K562 (cell line): ENCODE measurements at regions not wholly inside any gene's neighbourhood (a gene's known extent, or its start where the extent isn't known, plus 50 kb on each side); places are given as distances from the start of the nearest gene placed in this dataset.
"Not testable (repeated sequence)": the region's sequence is repeated elsewhere in the genome, so short reads cannot be mapped to it uniquely, and the experiment has no call there.

Experiments
- ATAC-seq: fragments of 200-7000 bp; cut with Tn5 transposase; 3 replicates; pipeline ENCODE4 v1.9.1; 2020; ENCODE audit warnings: moderate library complexity
- BruUV-seq: library from RNA; stranded (reverse); fragments of 400-500 nt; replicated peaks from 2 replicates; lab custom pipeline; 2021; lab: Mats Ljungman, UMichigan
- CTCF ChIA-PET: fragments of 300-600 bp; formaldehyde crosslinking; extraction: SDS; loops from one replicate; lab custom pipeline; 2021; ENCODE audit warnings: low intra/inter-chr PET ratio; lab: Yijun Ruan, JAX
- POLR2A ChIA-PET: fragments of 300-600, 350-650 bp; sonication (Branson Sonifier 250); formaldehyde crosslinking; extraction: SDS; loops from one replicate; lab custom pipeline; 2021; ENCODE audit warnings: antibody characterized with exemption, inconsistent platforms; lab: Yijun Ruan, JAX
- DNase-seq, 4 experiments: peaks; one replicate each; pipeline versions ENCODE4 v3.0.0 to v3.0.0-alpha.2; 2011 to 2018; ENCODE audit warnings: low spot score in 3 of 4, mixed read lengths in 3 of 4; ENCODE audit errors: extremely low read depth in 1 of 4
- FAIRE-seq: peaks from 2 replicates; lab custom pipeline; 2011; peaks lifted over from hg19 to GRCh38; lab: Jason Lieb, UNC
- H2AFZ ChIP-seq: 2 replicates; pipeline ENCODE4 v1.6.0; 2011; ENCODE audit warnings: low read depth, low read length, control low read depth, inconsistent platforms
- H3K27ac ChIP-seq: fragments of 200-600 bp; 3 replicates; pipeline ENCODE4 v1.8.0; 2011; ENCODE audit warnings: low read depth, mild to moderate bottlenecking, control low read depth, inconsistent platforms, low read length, moderate library complexity, mixed read lengths; ENCODE audit errors: extremely low read depth
- H3K27me3 ChIP-seq, 2 experiments: fragments of 300-600 bp in 1 of 2; 2 replicates in 1 of 2; 3 replicates in 1 of 2; pipeline versions ENCODE4 v1.6.0 to v1.8.0; 2011; ENCODE audit warnings: inconsistent platforms in 2 of 2, low read length in 2 of 2, mild to moderate bottlenecking in 1 of 2, mixed read lengths in 1 of 2, moderate library complexity in 1 of 2; ENCODE audit not compliant: control insufficient read depth in 2 of 2, insufficient read depth in 2 of 2
- H3K36me3 ChIP-seq: fragments of 300-600 bp; 3 replicates; pipeline ENCODE4 v1.8.0; 2011; ENCODE audit warnings: mild to moderate bottlenecking, low read length, inconsistent platforms; ENCODE audit not compliant: control insufficient read depth, insufficient read depth
- H3K4me1 ChIP-seq, 2 experiments: fragments of 200-600 bp in 1 of 2; replicated peaks in 1 of 2; 2 replicates in 1 of 2; 3 replicates in 1 of 2; pipeline versions ENCODE4 v1.5.1 to v1.8.0; 2011; ENCODE audit warnings: inconsistent platforms in 2 of 2, low read length in 2 of 2, mild to moderate bottlenecking in 1 of 2, mixed read lengths in 1 of 2, moderate library complexity in 1 of 2; ENCODE audit not compliant: control insufficient read depth in 2 of 2, insufficient read depth in 2 of 2
- H3K4me2 ChIP-seq: 2 replicates; pipeline ENCODE4 v1.6.1; 2011; ENCODE audit warnings: low read length, control low read depth, inconsistent platforms, mixed read lengths; ENCODE audit not compliant: insufficient read depth
- H3K4me3 ChIP-seq: fragments of 200-600 bp; sonication (generic), shearing (Covaris generic); 2 replicates; pipeline ENCODE4 v1.5.1; 2016; ENCODE audit warnings: control low read depth, inconsistent platforms
- H3K79me2 ChIP-seq: fragments of 200-600 bp; 3 replicates; pipeline ENCODE4 v1.8.0; 2011; ENCODE audit warnings: low read length, inconsistent platforms; ENCODE audit not compliant: control insufficient read depth, insufficient read depth
- H3K9ac ChIP-seq, 2 experiments: 2 replicates each; pipeline versions ENCODE4 v1.6.0 to v1.6.1; 2011; ENCODE audit warnings: low read depth in 2 of 2, low read length in 2 of 2, control low read depth in 1 of 2, inconsistent platforms in 1 of 2, mild to moderate bottlenecking in 1 of 2, mixed read lengths in 1 of 2; ENCODE audit not compliant: insufficient read depth in 1 of 2
- H3K9me1 ChIP-seq: one replicate; pipeline ENCODE4 v1.6.0; 2011; ENCODE audit warnings: inconsistent platforms, mild to moderate bottlenecking, low read length, moderate library complexity; ENCODE audit not compliant: control insufficient read depth, insufficient read depth
- H3K9me3 ChIP-seq: replicated peaks from 2 replicates; pipeline ENCODE4 v1.5.1; 2011; ENCODE audit warnings: low read depth, low read length, inconsistent platforms; ENCODE audit not compliant: control insufficient read depth, insufficient read depth
- H4K20me1 ChIP-seq: replicated peaks from 2 replicates; pipeline ENCODE4 v1.6.1; 2011; ENCODE audit warnings: low read length, inconsistent platforms, mixed read lengths; ENCODE audit not compliant: control insufficient read depth, insufficient read depth
- GABPA ChIP-seq: fragments of 200-800 bp; sonication (Bioruptor generic); conservative IDR thresholded peaks from 2 replicates; pipeline ENCODE4 v1.6.1; 2016; ENCODE audit warnings: low read depth, missing genetic modification characterization, missing compliant biosample characterization
- JUND ChIP-seq, 2 experiments: IDR thresholded peaks; 2 replicates in 1 of 2; 3 replicates in 1 of 2; pipeline ENCODE4 v1.6.1; 2011; ENCODE audit warnings: borderline replicate concordance in 2 of 2, low read depth in 2 of 2, low read length in 2 of 2, improper control_type of control experiment in 1 of 2, missing biosample characterization in 1 of 2, missing genetic modification characterization in 1 of 2, missing genetic modification reagents in 1 of 2
- PKNOX1 ChIP-seq: fragments of 450-650 bp; IDR thresholded peaks from 2 replicates; pipeline ENCODE4 v1.6.1; 2016
- SMARCE1 ChIP-seq: fragments of 450-650 bp; IDR thresholded peaks from 2 replicates; pipeline ENCODE4 v1.7.1; 2016; ENCODE audit warnings: mild to moderate bottlenecking
- SREBF1 ChIP-seq: fragments of 150-350 bp; IDR thresholded peaks from 2 replicates; pipeline ENCODE4 v1.6.1; 2014; ENCODE audit warnings: antibody characterized with exemption, low read depth, low read length, borderline replicate concordance
- ZNF384 ChIP-seq: IDR thresholded peaks from 2 replicates; pipeline ENCODE4 v1.6.1; 2012; ENCODE audit warnings: low read depth, low read length, improper control_type of control experiment
- ZNF584 ChIP-seq: fragments of 200-800 bp; sonication (Bioruptor generic); IDR thresholded peaks from 2 replicates; pipeline ENCODE4 v1.6.1; 2016; ENCODE audit warnings: low read depth, mild to moderate bottlenecking, missing genetic modification characterization, missing compliant biosample characterization
- ZNF589 ChIP-seq: fragments of 200-800 bp; sonication (Bioruptor generic); IDR thresholded peaks from 2 replicates; pipeline ENCODE4 v1.6.1; 2016; ENCODE audit warnings: low read depth, missing genetic modification characterization, missing compliant biosample characterization
- WGBS: fragments of 100-300 bp; shearing (Covaris generic); methylation state at CpG from one replicate; pipeline ENCODE4 v1.1.6; 2016; ENCODE audit warnings: low coverage, mixed read lengths; ENCODE audit not compliant: insufficient coverage; ENCODE audit errors: missing lambda C conversion rate; 5-methylcytosine and 5-hydroxymethylcytosine counted together
- in situ Hi-C: fragments of 300-500 bp; cut with MboI; formaldehyde crosslinking; loops from 4 replicates; pipeline ENCODE4 v1.15.0; 2018; ENCODE audit warnings: inconsistent platforms, mixed read lengths
- intact Hi-C: fragments of 100-400 bp; cut with micrococcal nuclease; formaldehyde crosslinking; loops from 2 replicates; pipeline ENCODE4 v1.14.2; 2022

DNA sequence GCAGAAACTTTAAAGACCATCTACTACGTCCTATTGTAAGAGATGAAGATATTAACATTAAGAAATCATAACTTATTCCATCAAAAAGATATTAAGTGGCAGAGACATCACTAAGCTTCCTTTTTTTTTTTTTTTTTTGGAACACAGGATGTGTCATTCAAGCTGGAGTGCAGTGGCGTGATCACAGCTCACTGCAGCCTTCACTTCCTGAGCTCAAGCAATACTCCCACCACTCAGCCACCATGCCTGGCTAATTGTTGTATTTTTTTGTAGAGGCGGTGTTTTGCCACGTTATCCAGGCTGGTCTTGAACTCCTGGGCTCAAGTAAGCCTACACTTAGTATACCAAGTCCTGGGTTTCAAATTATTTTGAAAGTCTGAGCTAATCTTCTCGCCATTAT, 169.7 kb upstream of the KCTD7 start:
- peak; percentile 71 for ATAC-seq
- whole genome bisulfite sequencing, result 39% methylated on average over 4 of the region's 5 CpGs
- BruUV-seq; H3K9me1 ChIP-seq; intact Hi-C loops; FAIRE-seq; H3K79me2 ChIP-seq; in situ Hi-C loops; H3K9me3 ChIP-seq; CTCF ChIA-PET; H3K4me2 ChIP-seq; TF ChIP-seq JUND (tag; IDR thresholded peaks at IDR 0.05; ENCODE audit: borderline replicate concordance, low read depth, low read length): not testable (repeated sequence)
- DNase-seq, result peak in 1 of 4 experiments; percentile 52
- Histone ChIP-seq H3K9ac (peak overlapping the region in 1 of 2 experiments; percentile 17; a peak in 1 of 4 replicates), H2AFZ (0 out of 2 replicates have a peak overlapping the region, but pooled peaks have one; percentile 13), H3K27ac (peak overlapping the region; percentile 65; the same call in 1 of the 3 replicates)
- POLR2A ChIA-PET, result interaction anchor here (1.0 to 1.1 kb wide), 2 partner anchors 19 to 36 kb away, joined by 3 read pairs; no protein-coding TSS in a partner anchor
- TF ChIP-seq SREBF1 (peak; percentile 27; the same call in 1 of the 2 replicates), GABPA (peak; percentile 44; the same call in 1 of the 2 replicates), ZNF589 (CRISPR knock-in tag) (0 out of 2 replicates have a peak, but pooled peaks have one; percentile 62), ZNF584 (peak; percentile 22; the same call in 1 of the 2 replicates), ZNF384 (peak; percentile 88), JUND (IDR thresholded peaks at IDR 0.05; ENCODE audit: borderline replicate concordance, low read depth, low read length) (peak; percentile 11; the same call in 1 of the 2 replicates), SMARCE1 (0 out of 2 replicates have a peak, but pooled peaks have one; percentile 10), PKNOX1 (peak; percentile 73)
- TF ChIP-seq, all 486 proteins: peak for 8; not testable (repeated sequence) for 478
- not testable (repeated sequence) for H3K36me3 ChIP-seq, H3K4me3 ChIP-seq, H3K27me3 ChIP-seq, H4K20me1 ChIP-seq
- peaks cover 2 to 23% of the 10 kb centered on the region in 2 experiments; a peak in 4 of 5 replicates for H3K4me1 ChIP-seq
